ENCODE measurements at regions not wholly inside any gene's neighbourhood (a gene's known extent, or its start where the extent isn't known, plus 50 kb on each side); places are given as distances from the start of the nearest gene placed in this dataset.

DNA sequence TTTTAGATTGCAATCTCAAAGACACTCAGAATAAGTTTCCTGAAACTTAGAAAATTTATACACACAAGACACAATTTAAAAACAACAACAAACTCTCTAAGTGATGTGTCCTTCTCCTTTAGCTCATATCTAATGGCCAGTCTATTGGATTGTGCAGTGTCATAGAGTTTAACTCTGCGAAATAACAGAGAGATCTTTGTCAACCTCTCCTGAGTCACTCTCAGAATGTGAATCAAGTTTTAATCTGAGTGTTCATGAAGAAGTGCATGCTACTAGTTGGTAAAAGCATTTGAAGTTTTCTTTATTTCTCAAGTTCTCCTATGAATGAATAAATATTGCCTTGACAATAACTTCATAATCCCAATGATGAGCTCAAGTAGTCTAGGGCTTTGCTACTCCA is 284.5 kb upstream of the DNAJC19 start:
- 66 to 85% (median 75%) methylated on average over 1 of the region's 1 CpG for WGBS, 4 donors
- no peak for ATAC-seq
- intact Hi-C loops (cut with DNase I): loop anchor here in 1 of 10 donors (10.0 kb wide), 1 partner anchor 469 kb away; no protein-coding TSS in a partner anchor

DNA sequence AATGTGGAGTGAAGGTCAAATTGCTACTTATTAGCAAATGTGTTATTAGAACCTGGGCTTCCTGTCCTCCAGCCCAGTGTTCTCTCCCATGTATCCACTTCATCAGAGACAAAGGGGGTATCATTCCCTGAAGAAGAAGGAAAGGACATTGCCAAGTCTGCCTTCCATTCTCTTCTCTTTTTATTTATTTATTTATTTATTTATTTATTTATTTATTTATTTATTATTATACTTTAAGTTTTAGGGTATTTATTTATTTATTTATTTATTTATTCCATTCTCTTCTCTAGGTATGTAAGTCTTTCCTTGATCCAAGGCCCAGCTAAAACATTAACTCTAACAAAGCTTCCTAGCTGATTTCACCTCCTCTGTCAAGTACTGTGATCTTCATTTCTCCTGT is 277.8 kb upstream of the DNAJC19 start:
- Histone ChIP-seq H3K9me3 (peaks cover 0 to 3% (median 0%) of the 10 kb centered on the region in 12 donors), H3K27ac (no peak overlapping the region), H3K36me3 (no peaks in the 10 kb centered on the region), H3K4me1 (no peaks in the 10 kb centered on the region), H3K4me3 (no peak overlapping the region), H3K27me3 (no peaks in the 10 kb centered on the region)
- ATAC-seq (no peak), DNase-seq (no peak)
- intact Hi-C loops (cut with DNase I): no loop called here
- TF ChIP-seq, protein P1, sequence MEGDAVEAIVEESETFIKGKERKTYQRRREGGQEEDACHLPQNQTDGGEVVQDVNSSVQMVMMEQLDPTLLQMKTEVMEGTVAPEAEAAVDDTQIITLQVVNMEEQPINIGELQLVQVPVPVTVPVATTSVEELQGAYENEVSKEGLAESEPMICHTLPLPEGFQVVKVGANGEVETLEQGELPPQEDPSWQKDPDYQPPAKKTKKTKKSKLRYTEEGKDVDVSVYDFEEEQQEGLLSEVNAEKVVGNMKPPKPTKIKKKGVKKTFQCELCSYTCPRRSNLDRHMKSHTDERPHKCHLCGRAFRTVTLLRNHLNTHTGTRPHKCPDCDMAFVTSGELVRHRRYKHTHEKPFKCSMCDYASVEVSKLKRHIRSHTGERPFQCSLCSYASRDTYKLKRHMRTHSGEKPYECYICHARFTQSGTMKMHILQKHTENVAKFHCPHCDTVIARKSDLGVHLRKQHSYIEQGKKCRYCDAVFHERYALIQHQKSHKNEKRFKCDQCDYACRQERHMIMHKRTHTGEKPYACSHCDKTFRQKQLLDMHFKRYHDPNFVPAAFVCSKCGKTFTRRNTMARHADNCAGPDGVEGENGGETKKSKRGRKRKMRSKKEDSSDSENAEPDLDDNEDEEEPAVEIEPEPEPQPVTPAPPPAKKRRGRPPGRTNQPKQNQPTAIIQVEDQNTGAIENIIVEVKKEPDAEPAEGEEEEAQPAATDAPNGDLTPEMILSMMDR (IDR thresholded peaks at IDR 0.05): no peak
- no peak for TF ChIP-seq POLR2A (IDR thresholded peaks at IDR 0.05)

More for the DNA sequence above, 284.5 kb upstream of the DNAJC19 start:
- TF ChIP-seq POLR2A (IDR thresholded peaks at IDR 0.05): no peak
- TF ChIP-seq, protein P1 (IDR thresholded peaks at IDR 0.05): no peak
- Histone ChIP-seq H3K4me1 (no peaks in the 10 kb centered on the region), H3K4me3 (no peak overlapping the region), H3K36me3 (no peaks in the 10 kb centered on the region), H3K9me3 (no peaks in the 10 kb centered on the region), H3K27ac (no peak overlapping the region), H3K27me3 (peaks cover 0 to 9% (median 0%) of the 10 kb centered on the region in 9 donors)
- DNase-seq: no peak

- ATAC-seq: no peak
- no peak overlapping the region for H3K27ac ChIP-seq
- no peaks in the 10 kb centered on the region for H3K36me3 ChIP-seq
- WGBS, 4 donors: 52 to 56% (median 54%) methylated on average over 4 of the region's 4 CpGs
- H3K9me3 ChIP-seq: peaks cover 0 to 9% (median 0%) of the 10 kb centered on the region in 12 donors
- intact Hi-C loops (cut with DNase I): no loop called here
- peak overlapping the region in 1 of 12 donors; percentile 19 for H3K4me3 ChIP-seq
- no peak for TF ChIP-seq POLR2A (IDR thresholded peaks at IDR 0.05)
- TF ChIP-seq, protein P1 (IDR thresholded peaks at IDR 0.05): no peak
- H3K27me3 ChIP-seq: no peaks in the 10 kb centered on the region
- H3K4me1 ChIP-seq: no peaks in the 10 kb centered on the region
- no peak for DNase-seq
Observed at GRCh38 chr3:181265750-181266333, 276.3 kb upstream of the DNAJC19 start.

DNA sequence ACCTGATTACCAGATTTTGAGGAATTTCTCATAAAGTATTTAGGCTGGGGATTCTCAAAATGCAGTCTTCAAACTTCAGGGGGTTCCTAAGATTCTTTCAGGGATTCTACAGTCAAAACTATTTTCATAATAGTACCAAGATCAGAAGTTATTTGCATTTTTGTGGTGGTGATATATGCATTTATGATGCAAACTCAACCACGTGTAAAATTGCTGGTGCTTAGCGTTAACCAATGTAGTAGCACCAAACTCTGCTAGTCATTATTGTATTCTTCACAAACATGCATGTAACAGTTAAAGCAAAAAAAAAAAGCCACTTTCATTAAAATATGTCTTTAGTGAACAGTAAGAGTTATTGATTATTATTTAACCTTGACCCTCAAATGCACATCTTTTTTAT is 274.9 kb upstream of the DNAJC19 start:
- peaks cover 0 to 9% (median 0%) of the 10 kb centered on the region in 12 donors for H3K9me3 ChIP-seq
- intact Hi-C loops (cut with DNase I): no loop called here
- DNase-seq (no peak), ATAC-seq (no peak)
- no peak overlapping the region for H3K27ac ChIP-seq
- no peak overlapping the region for H3K4me3 ChIP-seq
- H3K4me1 ChIP-seq: no peaks in the 10 kb centered on the region
- WGBS, 4 donors: 79 to 91% (median 83%) methylated on average over 2 of the region's 2 CpGs
- H3K36me3 ChIP-seq: no peaks in the 10 kb centered on the region
- no peak for TF ChIP-seq POLR2A (IDR thresholded peaks at IDR 0.05)
- TF ChIP-seq, protein P1 (IDR thresholded peaks at IDR 0.05): no peak
- H3K27me3 ChIP-seq: no peaks in the 10 kb centered on the region

Measured in heart left ventricle (tissue), 16 donors.